HUES64 (cell line): ENCODE measurements at regions not wholly inside any gene's neighbourhood (a gene's known extent, or its start where the extent isn't known, plus 50 kb on each side); places are given as distances from the start of the nearest gene placed in this dataset.

Experiments used
- H3K27ac ChIP-seq: 2 replicates; pipeline ENCODE4 v1.7.0; 2013; ENCODE audit warnings: low read depth, low read length, inconsistent platforms
- H3K27me3 ChIP-seq: 2 replicates; pipeline ENCODE4 v1.6.1; 2013; ENCODE audit warnings: mild to moderate bottlenecking, low read length; ENCODE audit not compliant: insufficient read depth
- H3K36me3 ChIP-seq: 2 replicates; pipeline ENCODE4 v1.6.1; 2013; ENCODE audit warnings: mild to moderate bottlenecking, low read length; ENCODE audit not compliant: insufficient read depth
- H3K4me1 ChIP-seq: 2 replicates; pipeline ENCODE4 v1.6.1; 2013; ENCODE audit warnings: mild to moderate bottlenecking, low read length, moderate library complexity; ENCODE audit not compliant: insufficient read depth
- H3K4me3 ChIP-seq: 2 replicates; pipeline ENCODE4 v1.5.1; 2013; ENCODE audit warnings: mild to moderate bottlenecking, low read length, moderate library complexity
- H3K9ac ChIP-seq: 2 replicates; pipeline ENCODE4 v1.6.1; 2013; ENCODE audit warnings: mild to moderate bottlenecking, low read depth, low read length
- H3K9me3 ChIP-seq: 2 replicates; pipeline ENCODE4 v1.6.1; 2013; ENCODE audit warnings: low read depth, low read length; ENCODE audit not compliant: insufficient read depth
- WGBS: fragments of 150-250, 120-280 bp; methylation state at CpG from one replicate; pipeline ENCODE4 v1.1.7; 2013; ENCODE audit warnings: missing lambda C conversion rate; 5-methylcytosine and 5-hydroxymethylcytosine counted together

GRCh38 chr3:107868449-107868848 lies 222.4 kb downstream of the CD47 start:
- Histone ChIP-seq H3K9me3 (no peaks in the 10 kb centered on the region), H3K27me3 (no peaks in the 10 kb centered on the region), H3K27ac (no peak overlapping the region), H3K4me3 (no peak overlapping the region), H3K36me3 (no peaks in the 10 kb centered on the region), H3K9ac (no peak overlapping the region), H3K4me1 (0 out of 2 replicates have a peak, but pooled peaks cover 7% of the 10 kb centered on the region)

GRCh38 chr3:107861904-107862303 lies 228.9 kb downstream of the CD47 start:
- no peaks in the 10 kb centered on the region for H3K27me3 ChIP-seq
- no peaks in the 10 kb centered on the region for H3K4me1 ChIP-seq
- WGBS, result 65% methylated on average over 3 of the region's 3 CpGs

GRCh38 chr3:107861422-107861821 lies 229.4 kb downstream of the CD47 start:
- no peak overlapping the region for H3K9ac ChIP-seq
- no peaks in the 10 kb centered on the region for H3K9me3 ChIP-seq
- no peaks in the 10 kb centered on the region for H3K36me3 ChIP-seq
- 96% methylated on average over 2 of the region's 2 CpGs for WGBS
- H3K27ac ChIP-seq, result no peak overlapping the region
- no peaks in the 10 kb centered on the region for H3K27me3 ChIP-seq
- H3K4me1 ChIP-seq, result no peaks in the 10 kb centered on the region
- H3K4me3 ChIP-seq, result no peak overlapping the region

More at GRCh38 chr3:107861904-107862303, 228.9 kb downstream of the CD47 start:
- no peak overlapping the region for H3K27ac ChIP-seq
- no peak overlapping the region for H3K9ac ChIP-seq
- no peak overlapping the region for H3K4me3 ChIP-seq
- no peaks in the 10 kb centered on the region for H3K36me3 ChIP-seq
- no peaks in the 10 kb centered on the region for H3K9me3 ChIP-seq
